HG03066 (cell line): ENCODE measurements at regions not wholly inside any gene's neighbourhood (a gene's known extent, or its start where the extent isn't known, plus 50 kb on each side); places are given as distances from the start of the nearest gene placed in this dataset.
"Not testable (repeated sequence)": the region's sequence is repeated elsewhere in the genome, so short reads cannot be mapped to it uniquely, and the experiment has no call there.

ENCODE experiments used
- ATAC-seq: cut with Tn5 transposase; IDR thresholded peaks from one replicate; pipeline ENCODE4 v1.9.1; 2021; ENCODE audit warnings: low read depth; ENCODE audit not compliant: unreplicated experiment

DNA sequence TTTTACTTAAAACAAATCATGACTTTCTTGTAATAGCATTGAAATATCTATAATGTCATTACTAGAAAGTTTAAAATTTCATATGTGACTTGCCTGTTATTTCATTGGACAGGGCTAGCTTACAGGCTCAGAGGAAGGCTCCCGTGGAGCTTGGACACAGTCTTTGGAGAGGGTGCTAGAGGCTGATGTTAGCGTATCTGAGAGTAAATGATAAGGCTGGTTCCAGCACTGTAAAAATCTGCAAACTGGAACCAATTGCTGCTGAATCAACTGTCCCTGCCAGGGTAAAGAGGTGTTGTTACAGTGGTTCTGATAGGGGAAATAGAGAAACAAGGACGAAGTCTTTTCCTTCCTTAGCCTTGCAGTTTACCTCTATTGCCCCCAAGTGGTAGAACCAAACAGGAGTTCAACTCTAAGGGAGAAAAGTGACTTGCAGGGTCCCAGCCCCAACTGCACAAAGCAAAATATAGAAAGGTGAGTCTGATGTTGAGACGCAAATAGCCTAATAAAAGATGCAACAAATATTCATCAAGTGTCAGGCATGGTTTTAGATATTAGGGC, 901.7 kb downstream of the DIAPH3 start:
- no peak for ATAC-seq

DNA sequence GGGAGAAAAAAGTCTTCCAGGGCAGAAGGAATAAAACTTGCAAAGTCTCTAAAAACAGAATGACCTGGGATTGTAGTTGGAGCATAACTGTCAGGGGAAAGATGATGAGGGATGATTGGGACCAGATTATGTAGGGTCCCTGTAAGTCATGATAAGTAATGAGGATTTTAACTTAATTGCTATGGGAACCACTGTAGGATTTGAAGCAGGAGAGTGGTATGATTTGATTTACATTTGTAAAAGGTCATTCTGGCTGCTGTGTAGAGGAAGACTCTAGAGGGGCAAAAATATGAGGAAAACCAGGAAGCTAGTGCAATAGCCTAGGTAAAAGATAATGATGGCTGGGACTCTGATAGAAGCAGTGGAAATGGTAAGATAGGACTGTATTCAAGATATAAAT, 900.2 kb downstream of the DIAPH3 start:
- ATAC-seq, result no peak

DNA sequence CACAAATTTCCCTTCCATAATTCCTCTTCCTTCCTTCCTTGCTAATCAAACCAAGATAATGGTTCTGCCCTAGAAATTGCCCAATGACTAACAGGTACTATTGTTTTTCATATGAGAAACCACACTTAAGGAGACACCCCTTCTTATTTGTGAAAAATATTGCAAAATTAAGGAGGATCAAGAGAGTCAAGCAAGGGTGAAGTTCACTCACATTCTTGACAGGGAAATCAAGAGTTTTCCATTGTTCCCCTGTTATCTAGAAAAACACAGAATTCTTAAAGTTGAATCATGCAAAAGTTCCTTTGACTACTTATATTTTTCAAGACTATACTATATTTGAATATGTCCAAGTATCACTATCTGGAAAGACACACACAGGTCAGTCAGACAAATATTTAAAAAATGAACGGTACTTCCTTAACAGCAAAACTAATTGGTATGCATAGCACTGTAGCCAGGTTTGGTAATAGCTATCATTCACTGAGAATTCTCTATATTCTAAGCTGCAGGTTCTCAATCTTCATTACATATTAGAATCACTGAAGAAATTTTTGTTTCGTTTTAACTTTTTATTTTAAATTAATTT, 897.2 kb downstream of the DIAPH3 start:
- no peak for ATAC-seq

DNA sequence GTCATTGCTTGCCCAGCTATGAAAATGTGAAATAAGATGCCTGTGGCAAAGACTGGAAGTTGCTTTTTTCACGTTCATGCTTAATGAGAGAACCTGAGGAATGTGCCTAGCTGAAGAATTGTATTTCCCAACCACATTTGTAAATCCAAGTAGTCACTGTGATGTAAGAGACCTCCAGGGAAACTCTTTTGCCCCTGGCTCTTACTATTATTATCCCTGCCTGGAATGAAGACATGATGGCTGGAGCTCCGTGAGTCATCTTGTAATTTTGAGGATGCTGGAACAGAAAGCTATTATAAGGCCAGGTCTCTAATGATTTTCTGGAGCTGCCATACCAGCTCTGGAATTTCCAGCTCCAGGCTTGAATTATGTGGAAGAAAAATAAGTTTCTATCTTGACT, 894.3 kb downstream of the DIAPH3 start:
- ATAC-seq, result no peak

DNA sequence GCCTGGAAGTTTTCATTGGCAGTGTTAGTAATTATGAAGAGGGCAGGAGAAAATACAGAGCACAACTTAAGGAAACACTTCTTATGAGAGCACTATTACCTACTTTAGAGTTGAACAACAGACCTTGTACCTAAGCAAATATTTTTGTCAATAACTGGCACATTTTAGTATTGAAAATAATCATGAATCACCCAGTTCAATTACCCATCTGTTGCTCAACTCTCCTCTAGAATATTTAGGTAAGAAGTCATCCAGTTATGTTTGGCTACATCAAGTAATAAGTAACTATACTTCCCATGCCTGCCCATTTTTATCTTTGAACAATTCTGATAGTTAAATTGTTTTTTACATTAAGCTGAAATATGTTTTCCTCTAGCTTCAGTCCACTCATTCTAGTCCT, 893.4 kb downstream of the DIAPH3 start:
- ATAC-seq, result no peak

DNA sequence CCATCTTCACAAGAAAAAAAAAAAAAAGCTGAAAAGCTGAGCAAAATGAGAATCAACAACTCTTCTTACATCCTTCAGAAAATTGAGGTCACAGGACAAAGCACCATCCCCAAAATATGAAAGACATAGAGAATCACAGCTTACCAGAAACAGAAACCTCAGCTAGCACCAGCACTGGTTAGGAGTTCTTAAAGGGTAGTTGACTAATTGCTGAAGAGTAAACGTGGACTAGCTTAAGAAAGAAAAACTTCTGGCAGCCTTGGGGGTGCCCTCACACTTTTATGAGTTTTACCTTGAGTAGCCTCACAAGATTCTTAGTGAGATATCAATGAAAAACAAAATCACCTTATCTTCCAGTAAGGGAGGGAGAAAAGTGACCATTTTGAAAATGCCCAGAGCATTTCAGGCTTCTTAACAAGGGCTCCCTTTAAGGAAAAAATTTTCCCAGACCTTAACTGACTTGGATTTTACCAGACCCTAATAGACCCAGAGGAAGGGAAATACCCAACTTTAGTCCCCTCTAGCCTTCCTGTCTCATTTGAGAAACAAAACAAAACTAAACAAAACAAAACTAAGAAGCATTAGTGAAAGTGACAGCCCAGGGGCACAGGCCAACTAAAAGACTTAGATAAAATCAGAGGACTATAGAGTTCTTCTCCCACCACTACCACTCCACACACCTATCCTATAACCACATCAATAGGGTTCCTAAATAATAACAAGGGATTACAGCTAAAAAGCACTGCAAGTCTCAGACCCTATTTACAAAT, 888.6 kb downstream of the DIAPH3 start:
- ATAC-seq, result no peak

DNA sequence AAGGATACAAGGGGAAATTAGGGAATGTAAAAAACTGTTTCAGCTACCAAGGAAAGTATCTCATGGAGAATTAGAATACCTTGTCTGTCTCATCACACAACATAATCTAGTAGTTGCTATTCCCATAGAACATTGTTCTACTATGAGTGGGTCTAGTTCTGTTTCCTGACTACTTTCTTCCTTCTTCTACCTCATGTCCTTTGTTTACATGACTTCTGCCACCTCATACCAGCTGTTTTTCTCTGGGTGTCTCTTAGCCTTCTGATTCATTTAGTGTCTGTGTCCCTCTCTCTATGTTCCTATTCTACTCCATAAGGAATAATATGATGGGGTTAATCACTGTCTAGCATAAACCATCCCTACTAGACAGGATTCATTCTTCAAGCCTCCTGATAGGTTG, 887.3 kb downstream of the DIAPH3 start:
- no peak for ATAC-seq

DNA sequence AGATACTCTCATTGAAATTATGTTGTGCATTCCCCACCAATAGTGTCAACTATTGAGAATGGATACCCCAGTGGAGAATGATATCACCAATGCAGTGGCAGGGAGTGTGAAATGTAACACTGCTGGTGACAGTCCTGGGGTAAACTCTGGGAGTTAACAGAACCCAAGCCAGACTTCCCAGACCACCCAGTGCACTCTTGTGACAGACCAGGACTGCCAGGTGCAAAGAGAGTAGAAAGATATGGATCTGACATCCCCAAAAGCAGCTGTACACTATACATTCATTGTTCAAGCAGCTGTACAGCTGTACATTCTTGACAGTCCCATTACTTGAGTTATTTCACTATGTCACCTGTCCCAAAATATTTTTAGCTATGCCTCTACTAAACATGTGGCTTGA, 886.6 kb downstream of the DIAPH3 start:
- ATAC-seq, result no peak

DNA sequence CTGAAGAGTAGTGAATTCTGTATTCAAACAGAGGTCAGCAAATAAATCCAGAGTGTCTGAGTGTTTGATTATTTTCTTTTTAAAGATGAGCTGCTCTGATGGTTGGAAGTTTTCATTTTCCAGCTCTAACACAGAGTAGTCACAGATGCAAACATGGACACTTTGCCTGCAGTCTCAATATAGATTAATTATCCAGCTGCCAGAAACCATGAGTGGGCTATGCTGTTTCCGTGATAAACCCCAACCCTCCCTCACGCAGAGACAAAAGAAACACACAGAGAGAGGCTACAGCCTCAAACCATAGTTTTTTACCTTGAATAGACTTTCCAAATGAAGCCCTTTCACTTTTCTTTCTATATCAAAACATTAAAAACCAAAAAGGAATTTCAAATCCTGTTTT, 884.7 kb downstream of the DIAPH3 start:
- no peak for ATAC-seq

DNA sequence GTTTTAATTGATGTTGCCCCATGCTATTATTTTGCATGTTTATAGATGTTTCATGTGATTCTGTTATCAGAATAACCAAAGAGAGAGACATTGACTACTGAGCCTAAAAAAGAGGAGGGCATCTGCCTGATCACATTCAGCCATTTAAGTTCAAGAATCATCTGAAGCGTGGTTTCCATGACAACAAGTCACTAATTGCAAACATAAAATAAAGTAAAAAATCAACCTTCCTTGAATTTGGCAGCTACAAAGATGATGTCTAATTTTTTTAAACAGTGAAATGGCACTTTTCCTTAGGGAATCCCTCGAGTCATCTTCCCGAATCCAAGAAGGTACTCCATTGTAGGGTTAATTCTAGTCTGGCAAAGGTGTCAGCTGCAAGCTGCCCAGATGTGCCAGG, 884.2 kb downstream of the DIAPH3 start:
- ATAC-seq, result no peak

DNA sequence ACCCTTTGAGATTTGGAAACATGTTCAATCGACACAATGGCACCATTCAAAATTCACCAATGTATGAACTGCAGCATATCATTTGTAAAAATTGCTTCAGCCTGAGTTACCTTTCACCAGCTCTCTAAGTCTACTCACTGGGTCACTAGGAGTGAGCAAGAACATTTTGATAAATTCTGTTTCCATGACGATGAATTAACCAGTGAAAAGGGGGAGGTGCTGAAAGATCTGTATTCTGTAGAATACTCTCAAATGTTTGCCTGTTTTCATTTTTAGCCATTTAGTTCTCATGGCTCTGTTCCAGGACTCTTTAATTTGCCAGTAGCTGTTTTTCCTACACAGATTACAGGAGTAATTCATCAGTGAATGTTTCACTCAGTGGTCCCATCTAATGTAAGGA, 883.4 kb downstream of the DIAPH3 start:
- ATAC-seq, result no peak

DNA sequence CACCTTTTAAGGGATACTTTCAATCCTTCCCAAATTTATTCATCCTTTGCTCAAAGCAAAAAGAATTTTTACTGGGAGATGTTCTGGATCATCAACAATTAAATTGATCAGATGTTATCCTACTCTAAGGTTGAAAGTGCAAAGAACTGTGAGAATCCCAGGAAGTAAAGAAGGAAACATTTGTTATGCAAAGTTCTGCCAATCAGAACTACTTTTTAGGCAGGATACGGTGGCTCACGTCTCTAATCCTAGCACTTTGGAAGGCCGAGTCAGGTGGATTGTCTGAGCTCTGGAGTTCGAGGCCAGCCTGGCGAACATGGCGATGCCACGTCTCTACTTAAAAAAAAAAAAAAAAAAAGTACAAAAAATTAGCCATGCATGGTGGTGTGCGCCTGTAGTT, 882.3 kb downstream of the DIAPH3 start:
- no peak for ATAC-seq

DNA sequence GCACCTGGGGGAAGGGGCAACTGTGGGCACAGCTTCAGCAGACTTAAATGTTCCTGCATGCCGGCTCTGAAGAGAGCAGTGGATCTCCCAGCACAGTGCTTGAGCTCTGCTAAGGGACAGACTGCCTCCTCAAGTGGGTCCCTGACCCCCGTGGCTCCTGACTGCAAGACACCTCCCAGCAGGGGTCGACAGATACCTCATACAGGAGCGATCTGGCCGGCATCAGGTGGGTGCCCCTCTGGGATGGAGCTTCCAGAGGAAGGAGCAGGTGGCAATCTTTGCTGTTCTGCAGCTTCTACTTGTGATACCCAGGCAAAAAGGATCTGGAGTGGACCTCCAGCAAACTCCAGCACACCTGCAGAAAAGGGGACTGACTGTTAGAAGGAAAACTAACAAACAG, 871.5 kb downstream of the DIAPH3 start:
- ATAC-seq, result not testable (repeated sequence)

DNA sequence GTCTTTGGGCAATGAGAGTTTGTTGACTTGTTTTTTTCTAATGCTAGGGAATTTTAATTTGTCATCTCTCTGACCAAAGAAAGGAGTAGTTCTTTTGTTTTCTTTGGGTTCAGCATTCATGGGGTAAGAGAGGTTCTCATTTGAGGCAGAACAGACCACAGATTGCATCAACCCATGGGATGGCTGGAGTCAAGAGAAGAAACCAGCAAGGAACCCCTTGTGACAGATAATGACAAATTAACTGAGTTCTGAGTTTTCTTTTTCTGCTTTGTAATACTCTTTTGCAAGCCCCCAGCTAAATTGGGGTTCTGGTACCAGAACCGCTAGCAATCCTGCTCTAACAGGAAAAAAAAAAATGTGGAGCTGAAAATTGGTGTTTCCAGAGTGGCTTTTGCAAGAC, 864.1 kb downstream of the DIAPH3 start:
- no peak for ATAC-seq

DNA sequence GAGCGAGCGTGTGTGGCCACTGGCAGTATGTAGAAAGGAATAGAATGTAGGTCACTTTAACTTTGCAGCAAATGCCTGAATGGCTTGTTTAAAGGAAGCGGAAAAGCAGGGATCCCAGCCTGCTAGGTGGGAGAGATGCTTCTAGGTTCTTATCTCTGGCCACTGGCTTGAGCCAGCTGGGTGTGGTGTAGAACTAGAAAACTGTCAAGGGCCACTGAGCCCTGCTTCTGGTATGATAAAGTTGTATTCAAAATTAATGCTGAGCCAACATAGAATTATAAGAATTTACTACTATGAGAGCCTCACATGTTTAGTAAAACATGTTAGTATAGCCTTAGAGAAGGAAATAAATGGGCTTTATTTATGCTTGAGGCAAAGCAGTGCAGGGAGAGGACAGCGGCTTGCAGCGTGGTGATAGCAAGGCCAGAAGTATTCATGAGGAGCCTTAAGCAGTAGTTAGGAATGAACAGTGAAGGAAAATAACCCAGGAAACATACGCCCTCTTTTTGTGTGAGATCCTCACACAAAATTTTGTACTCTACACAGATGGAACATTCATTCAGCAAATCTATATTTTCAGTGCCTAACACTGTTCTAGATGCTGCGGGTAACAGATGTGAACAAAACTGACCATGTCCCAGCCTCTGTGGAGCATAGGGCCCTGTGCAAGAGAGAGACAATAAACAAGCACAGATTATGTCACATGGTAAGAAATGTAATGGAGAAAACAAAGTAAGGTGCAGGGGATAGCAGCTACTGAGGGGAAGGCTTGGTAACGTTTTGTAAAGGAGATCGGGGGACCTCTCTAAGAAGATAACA, 863.2 kb downstream of the DIAPH3 start:
- no peak for ATAC-seq

DNA sequence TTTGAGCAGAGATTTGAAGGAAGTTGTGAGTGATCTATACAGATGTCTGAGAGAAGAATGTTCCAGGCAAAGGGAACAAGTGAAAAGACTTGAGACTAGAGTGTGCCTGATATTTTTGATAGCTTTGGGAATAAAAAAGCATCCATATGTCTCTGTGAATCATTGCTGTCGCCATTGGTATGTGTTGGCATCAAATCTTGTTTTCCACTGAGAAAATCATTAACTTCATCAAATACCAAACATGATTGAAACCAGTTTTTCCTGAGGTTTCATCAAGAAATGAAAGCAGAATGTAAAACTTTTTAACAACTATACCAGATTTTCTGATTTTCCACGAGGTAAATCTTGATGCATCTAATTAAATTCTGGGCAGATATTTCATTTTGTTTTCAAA, 862.6 kb downstream of the DIAPH3 start:
- ATAC-seq, result no peak

DNA sequence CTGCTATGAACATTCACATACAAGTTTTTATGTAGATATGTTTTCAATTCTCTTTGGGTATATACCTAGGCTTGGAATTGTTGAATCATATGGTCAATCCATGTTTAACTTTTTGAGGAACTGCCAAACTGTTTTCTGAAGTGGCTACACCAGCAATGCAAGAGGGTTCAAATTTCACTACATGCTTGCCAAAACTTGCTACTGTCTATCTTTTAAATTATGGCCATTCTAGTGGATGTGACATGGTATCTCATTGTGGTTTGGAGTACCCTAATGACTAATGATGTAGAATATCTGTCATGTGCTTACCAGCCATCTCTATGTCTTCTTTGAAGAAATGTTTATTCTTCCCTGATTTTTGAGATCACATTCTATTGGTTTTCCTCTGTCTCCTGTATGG, 860.3 kb downstream of the DIAPH3 start:
- ATAC-seq, result no peak

DNA sequence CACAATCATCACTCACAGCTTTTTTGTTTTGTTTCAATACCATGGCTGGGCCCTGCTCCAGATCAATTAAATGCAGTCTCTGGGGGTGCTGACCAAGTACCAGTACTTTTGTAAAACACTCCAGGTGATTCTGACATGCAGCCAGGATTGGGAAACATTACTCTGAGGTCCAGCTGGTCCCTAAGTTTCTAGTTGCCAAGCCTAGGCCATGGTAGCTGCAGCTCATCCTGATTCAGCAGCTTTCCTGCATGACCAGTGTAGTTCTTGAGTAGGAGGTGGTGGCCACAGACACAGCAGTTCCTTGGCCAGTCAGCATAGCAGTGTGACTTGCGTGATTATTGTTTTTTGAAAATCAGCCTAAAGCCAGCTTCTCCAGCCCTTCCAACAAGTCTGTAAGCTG, 859.1 kb downstream of the DIAPH3 start:
- ATAC-seq, result no peak

DNA sequence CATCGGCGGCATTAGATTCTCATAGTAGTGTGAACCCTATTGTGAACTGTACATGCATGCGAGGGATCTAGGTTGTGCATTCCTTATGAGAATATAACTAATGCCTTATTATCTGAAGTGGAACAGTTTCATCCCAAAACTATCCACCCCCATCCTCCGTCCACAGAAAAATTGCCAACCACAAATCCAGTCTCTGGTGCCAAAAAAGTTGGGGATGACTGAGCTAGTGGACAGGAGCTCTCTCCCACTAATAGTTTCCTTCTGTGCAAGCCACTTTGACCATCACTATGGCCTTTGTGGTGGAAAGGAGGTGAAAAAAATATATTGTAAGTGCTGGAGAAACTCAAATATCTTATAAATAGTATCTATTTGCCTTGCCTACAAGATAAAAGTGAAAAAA, 857.8 kb downstream of the DIAPH3 start:
- no peak for ATAC-seq

DNA sequence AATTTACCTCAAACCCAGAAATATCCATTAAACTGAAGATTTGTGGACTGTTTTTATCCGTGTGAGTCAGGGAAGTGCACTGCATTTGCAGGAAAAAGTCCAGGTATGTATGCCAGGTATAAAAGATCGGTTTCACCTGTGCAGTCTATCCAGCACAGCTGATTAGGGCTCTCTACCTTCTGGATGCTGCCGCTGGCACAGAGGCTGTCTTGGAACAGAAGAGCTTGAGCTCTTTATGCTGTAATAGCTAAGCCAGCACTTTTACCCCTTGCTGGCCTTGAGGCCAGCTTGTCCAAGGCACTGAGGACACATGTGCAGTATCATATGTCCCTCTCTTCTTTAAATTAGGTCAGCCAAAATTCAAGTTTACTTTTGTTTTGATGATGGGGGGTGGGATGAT, 851.0 kb downstream of the DIAPH3 start:
- no peak for ATAC-seq

DNA sequence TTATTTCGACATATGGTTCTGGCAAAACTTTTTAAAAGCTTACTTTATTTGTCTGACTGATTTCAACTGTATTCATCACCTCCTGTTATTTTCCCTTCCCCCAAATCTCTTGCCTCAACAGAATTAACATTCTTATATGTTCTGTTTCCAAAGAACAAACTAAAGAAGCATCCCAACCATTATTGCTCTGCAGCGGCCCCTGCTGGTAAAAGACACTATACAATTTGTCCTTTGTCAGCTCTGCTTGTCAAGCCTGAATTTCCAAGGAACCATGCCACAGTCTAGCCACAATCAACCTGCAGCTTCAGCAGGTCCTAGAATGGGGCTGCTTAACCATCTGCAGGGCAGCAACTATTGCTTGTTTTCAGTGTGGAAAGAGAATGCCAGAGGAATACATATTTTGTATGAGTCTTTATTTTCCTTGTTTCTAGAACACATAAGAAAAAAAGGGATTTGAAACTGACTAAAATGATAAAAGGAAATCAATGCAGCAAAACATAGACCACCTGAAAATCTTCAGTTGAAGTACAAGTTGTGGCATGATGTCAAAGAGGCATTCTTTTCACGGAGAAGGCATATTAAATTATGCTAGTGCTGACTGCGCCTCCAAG, 845.3 kb downstream of the DIAPH3 start:
- peak; percentile 78 for ATAC-seq
